HG03469 (cell line): ENCODE measurements at regions not wholly inside any gene's neighbourhood (a gene's known extent, or its start where the extent isn't known, plus 50 kb on each side); places are given as distances from the start of the nearest gene placed in this dataset.
"Not testable (repeated sequence)": the region's sequence is repeated elsewhere in the genome, so short reads cannot be mapped to it uniquely, and the experiment has no call there.

Experiments
- ATAC-seq: cut with Tn5 transposase; IDR thresholded peaks from one replicate; pipeline ENCODE4 v1.9.1; 2021; ENCODE audit warnings: mild to moderate bottlenecking, moderate library complexity, moderate number of reproducible peaks; ENCODE audit not compliant: unreplicated experiment

DNA sequence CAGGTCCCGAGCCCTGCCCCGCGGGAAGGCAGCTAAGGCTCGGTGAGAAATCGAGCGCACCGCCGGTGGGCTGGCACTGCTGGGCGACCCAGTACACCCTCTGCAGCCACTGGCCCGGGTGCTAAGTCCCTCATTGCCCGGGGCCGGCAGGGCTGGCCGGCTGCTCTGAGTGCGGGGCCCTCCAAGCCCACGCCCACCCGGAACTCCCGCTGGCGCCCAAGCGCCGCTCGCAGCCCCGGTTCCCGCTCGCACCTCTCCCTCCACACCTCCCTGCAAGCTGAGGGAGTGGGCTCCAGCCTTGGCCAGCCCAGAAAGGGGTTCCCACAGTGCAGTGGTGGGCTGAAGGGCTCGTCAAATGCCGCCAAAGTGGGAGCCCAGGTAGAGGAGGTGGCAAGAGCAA lies 63.2 kb upstream of the IER3 start:
- not testable (repeated sequence) for ATAC-seq

DNA sequence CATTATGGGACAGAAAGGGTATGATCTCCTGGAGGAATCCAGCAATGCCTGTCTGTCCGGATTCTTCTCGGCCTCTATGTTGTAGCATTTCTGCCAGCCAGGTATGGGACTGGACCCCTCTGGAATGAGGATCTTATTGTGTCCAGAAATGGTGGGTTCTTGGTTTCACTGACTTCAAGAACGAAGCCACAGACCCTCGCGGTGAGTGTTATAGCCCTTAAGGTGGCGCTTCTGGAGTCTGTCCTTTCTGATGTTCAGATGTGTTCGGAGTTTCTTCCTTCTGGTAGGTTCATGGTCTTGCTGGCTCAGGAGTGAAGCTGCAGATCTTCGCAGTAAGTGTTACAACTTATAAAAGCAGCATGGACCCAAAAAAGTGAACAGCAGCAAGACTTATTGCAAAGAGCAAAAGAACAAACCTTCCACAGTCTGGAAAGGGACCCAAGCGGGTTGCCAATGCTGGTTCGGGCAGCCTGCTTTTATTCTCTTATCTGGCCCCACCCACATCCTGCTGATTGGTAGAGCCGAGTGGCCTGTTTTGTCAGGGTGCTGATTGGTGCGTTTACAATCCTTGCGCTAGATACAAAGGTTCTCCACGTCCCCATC lies 62.3 kb upstream of the IER3 start:
- no peak for ATAC-seq

DNA sequence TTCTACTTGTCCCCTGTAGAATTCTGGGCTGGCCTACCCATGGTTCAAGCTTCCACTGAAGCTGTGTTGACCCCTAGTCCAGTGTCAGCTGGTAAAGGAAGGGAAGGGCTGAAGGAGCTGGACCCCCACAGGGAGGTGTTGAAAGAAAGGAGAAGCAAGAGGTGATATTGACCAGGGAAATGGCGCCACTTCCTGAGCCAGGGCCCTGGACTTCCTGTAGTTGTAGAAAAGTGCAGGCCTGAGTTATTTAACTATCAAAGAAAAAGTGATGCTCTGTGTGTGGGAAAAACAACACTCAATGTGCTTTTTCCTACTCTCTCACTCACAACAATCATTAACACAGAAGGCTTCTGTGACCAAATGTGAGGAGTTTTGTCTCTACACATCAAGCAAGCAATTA lies 60.0 kb upstream of the IER3 start:
- no peak for ATAC-seq

DNA sequence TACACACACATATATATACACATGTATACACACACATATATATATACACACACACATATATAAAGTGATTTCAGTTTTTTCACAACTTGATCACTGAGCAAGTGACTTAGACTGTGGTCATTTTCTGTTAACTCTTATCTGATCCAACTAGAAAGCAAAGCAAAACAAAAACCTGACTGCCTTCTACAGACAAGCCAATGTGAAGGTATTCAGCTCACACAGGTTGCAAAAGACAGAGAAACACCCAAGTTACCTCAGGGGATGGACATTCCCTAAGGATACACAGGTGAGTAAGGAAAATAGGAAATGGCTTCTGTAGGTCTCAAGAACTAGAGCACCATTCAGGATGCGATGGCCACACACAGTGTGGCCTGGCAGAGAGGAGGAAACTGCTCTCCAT lies 58.4 kb upstream of the IER3 start:
- no peak for ATAC-seq

DNA sequence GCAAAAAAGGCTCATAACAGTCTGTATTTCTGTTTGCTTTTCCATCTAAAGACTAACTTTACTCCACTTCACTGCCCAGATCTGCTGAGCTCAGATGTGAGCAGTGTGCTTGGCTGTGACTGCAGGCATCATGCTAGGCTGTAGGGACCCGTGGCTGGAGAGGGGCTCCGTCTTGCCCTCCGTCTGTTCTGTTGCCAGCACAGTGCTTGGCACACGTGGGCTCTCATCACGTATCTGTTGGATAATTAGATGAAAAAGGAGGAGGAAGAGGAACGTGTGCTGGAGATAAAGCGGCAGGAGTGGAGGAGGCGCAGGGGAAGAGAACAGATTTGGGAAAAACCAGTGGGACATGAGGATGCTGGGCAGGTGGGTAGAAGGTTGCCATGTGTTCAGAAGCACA lies 57.6 kb upstream of the IER3 start:
- ATAC-seq: no peak

DNA sequence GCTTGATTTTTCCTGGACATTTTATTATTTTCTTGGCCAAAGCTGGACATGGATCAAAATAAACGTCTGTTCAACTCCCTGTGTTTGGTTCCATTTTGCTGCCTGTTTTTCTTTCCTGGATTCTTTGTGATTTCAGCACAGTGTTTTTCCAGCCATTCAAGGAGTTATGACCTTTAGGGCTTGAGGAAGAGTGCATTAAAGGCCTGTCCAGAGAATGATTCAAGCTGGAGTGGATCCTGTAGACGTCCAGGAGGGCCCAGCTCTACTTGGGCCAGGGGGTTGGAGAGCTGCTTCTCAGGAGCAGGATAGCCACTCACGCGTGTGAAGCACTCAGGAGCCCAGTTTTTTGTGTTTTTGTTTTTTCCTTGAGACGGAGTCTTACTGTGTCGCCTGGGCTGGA lies 56.5 kb upstream of the IER3 start:
- no peak for ATAC-seq

DNA sequence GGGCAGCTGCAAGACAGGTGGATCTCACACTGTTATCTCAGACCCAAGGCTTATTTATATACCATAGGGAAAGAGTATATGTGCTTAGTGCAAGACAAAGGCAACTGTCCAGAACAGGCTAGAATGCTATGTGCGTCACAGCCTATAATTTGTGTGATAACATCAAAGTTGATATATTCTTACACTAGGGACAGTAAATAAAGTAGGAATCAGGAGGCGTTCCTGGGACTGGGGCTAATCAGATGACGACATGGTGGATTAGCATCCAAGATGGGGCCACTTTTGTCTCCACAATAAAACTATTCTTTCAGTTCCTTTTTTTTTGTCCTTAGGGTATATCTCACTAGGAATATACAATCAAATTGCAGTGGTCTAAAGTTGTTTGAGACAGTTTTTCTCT lies 54.9 kb upstream of the IER3 start:
- ATAC-seq: no peak

DNA sequence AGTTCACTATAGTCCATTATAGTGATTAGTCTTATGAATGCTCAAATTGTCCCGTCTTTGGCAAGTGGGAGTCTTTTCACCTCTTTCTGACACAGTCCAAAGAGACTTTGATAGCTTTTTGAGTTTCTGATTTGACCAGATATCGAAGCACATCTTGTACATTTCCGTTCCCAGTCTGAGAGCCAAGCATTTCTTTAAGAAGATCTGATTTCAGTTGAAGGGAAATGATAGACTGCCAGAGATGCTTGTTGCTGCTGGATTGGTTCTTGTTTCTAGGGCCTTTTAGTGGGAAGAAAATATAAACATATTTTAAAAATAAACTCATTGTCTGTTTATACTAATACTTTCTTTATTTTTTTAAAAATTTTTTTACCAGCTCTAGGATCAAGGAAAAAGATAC lies 54.1 kb upstream of the IER3 start:
- no peak for ATAC-seq

DNA sequence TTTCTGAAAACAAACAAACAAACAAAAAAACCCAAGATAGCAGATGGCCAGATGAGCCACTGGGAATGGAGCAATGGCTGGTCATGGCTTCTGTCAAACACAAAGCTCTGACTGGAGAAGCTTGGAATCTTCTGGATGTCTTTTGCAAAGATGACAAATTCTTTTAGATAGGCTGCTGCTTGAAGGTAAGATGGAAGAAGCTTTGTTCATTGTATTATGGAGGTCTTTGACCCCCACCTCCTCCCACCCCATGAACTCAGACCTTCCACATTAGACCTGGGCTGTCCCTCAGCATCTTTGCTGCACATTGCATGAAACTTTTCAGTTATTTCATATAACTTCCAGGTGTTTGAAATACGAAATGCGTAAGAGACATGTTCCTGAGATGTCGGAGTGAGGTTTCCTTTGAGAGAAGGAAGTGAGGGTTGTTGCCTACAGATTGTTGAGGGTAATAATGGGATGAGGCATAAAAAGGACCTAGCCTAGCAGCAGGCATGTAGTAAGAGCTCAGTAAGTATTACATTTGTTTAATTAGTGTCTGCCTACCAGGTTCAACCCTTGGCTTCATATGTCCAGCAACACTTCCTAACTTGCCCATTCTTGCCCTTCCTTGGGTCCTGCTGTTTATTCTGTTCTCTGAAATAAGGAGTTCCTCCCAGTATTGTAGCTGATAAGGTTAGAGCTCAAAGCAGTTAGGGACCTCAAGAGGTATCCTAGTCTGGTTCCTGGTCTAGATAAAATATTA lies 51.4 kb upstream of the IER3 start:
- no peak for ATAC-seq
